ENCODE measurements at regions not wholly inside any gene's neighbourhood (a gene's known extent, or its start where the extent isn't known, plus 50 kb on each side); places are given as distances from the start of the nearest gene placed in this dataset.

- TF ChIP-seq CTCF (IDR thresholded peaks at IDR 0.05) = no peak
- TF ChIP-seq POLR2A (IDR thresholded peaks at IDR 0.05) = no peak
- no peak for TF ChIP-seq POLR2AphosphoS5 (IDR thresholded peaks at IDR 0.05)
- Histone ChIP-seq H3K27ac (no peak overlapping the region), H3K4me1 (replicated peaks) (no peaks in the 10 kb centered on the region), H3K36me3 (no peaks in the 10 kb centered on the region), H3K4me3 (no peak overlapping the region), H3K9me3 (no peaks in the 10 kb centered on the region), H3K27me3 (replicated peaks; ENCODE audit: insufficient read depth) (no peaks in the 10 kb centered on the region)
- no peak for DNase-seq (ENCODE audit: low spot score)
- intact Hi-C loops (cut with DNase I) = no loop called here
Measured at GRCh38 chr15:38084289-38084688, 149.8 kb downstream of the TMCO5A start.

- no peak overlapping the region for H3K4me3 ChIP-seq
- no peak overlapping the region for H3K27ac ChIP-seq
- 75% methylated on average over 7 of the region's 7 CpGs for WGBS
- H3K9me3 ChIP-seq = no peaks in the 10 kb centered on the region
- no peaks in the 10 kb centered on the region for H3K4me1 ChIP-seq (replicated peaks)
- TF ChIP-seq CTCF (IDR thresholded peaks at IDR 0.05) (no peak), POLR2AphosphoS5 (IDR thresholded peaks at IDR 0.05) (no peak), POLR2A (IDR thresholded peaks at IDR 0.05) (no peak)
- no peaks in the 10 kb centered on the region for H3K27me3 ChIP-seq (replicated peaks; ENCODE audit: insufficient read depth)
- intact Hi-C loops (cut with DNase I) = no loop called here
- DNase-seq (ENCODE audit: low spot score) = no peak
- H3K36me3 ChIP-seq = no peaks in the 10 kb centered on the region
Measured at GRCh38 chr15:38085114-38085513, 150.7 kb downstream of the TMCO5A start.

- TF ChIP-seq POLR2AphosphoS5 (IDR thresholded peaks at IDR 0.05) = no peak
- no peak for TF ChIP-seq POLR2A (IDR thresholded peaks at IDR 0.05)
- intact Hi-C loops (cut with DNase I) = no loop called here
- Histone ChIP-seq H3K27ac (no peak overlapping the region), H3K4me3 (no peak overlapping the region), H3K9me3 (no peaks in the 10 kb centered on the region), H3K27me3 (replicated peaks; ENCODE audit: insufficient read depth) (no peaks in the 10 kb centered on the region), H3K36me3 (no peaks in the 10 kb centered on the region), H3K4me1 (replicated peaks) (no peaks in the 10 kb centered on the region)
- DNase-seq (ENCODE audit: low spot score) = no peak
- 75% methylated on average over 1 of the region's 1 CpG for WGBS
Measured at GRCh38 chr15:38085931-38086568, 151.6 kb downstream of the TMCO5A start.

- no peak for TF ChIP-seq POLR2A (IDR thresholded peaks at IDR 0.05)
- no peak for TF ChIP-seq POLR2AphosphoS5 (IDR thresholded peaks at IDR 0.05)
- no peak for TF ChIP-seq CTCF (IDR thresholded peaks at IDR 0.05)
- Histone ChIP-seq H3K27ac (no peak overlapping the region), H3K9me3 (no peaks in the 10 kb centered on the region), H3K4me1 (replicated peaks) (no peaks in the 10 kb centered on the region), H3K36me3 (no peaks in the 10 kb centered on the region), H3K27me3 (replicated peaks; ENCODE audit: insufficient read depth) (no peaks in the 10 kb centered on the region), H3K4me3 (no peak overlapping the region)
- intact Hi-C loops (cut with DNase I) = no loop called here
- no peak for DNase-seq (ENCODE audit: low spot score)
- WGBS = 95% methylated on average over 2 of the region's 2 CpGs
Measured at GRCh38 chr15:38086611-38087010, 152.2 kb downstream of the TMCO5A start.

GRCh38 chr15:38088971-38089370, 154.5 kb downstream of the TMCO5A start:
- H3K27ac ChIP-seq = no peak overlapping the region
- no peaks in the 10 kb centered on the region for H3K27me3 ChIP-seq (replicated peaks; ENCODE audit: insufficient read depth)
- no peaks in the 10 kb centered on the region for H3K9me3 ChIP-seq
- 68% methylated on average over 1 of the region's 1 CpG for WGBS
- intact Hi-C loops (cut with DNase I) = no loop called here
- TF ChIP-seq POLR2AphosphoS5 (IDR thresholded peaks at IDR 0.05) (no peak), POLR2A (IDR thresholded peaks at IDR 0.05) (no peak), CTCF (IDR thresholded peaks at IDR 0.05) (no peak)
- H3K4me1 ChIP-seq (replicated peaks) = no peaks in the 10 kb centered on the region
- no peak overlapping the region for H3K4me3 ChIP-seq
- H3K36me3 ChIP-seq = no peaks in the 10 kb centered on the region
- no peak for DNase-seq (ENCODE audit: low spot score)
